WTC11 (cell line): ENCODE measurements at regions not wholly inside any gene's neighbourhood (a gene's known extent, or its start where the extent isn't known, plus 50 kb on each side); places are given as distances from the start of the nearest gene placed in this dataset.

Experiments
- ATAC-seq: fragments of 200-7000 bp; cut with Tn5 transposase; 2 replicates; pipeline ENCODE4 v1.10.0; 2021; ENCODE audit warnings: mild to moderate bottlenecking, moderate library complexity
- CTCF ChIA-PET: fragments of 300-600 bp; sonication (Branson Sonifier 250); formaldehyde crosslinking; loops from one replicate; lab custom pipeline; 2021; ENCODE audit warnings: antibody characterized with exemption; lab: Charles Lee
- POLR2A ChIA-PET: fragments of 350-600 bp; sonication (Branson Sonifier 250); formaldehyde crosslinking; loops from one replicate; lab custom pipeline; 2021; ENCODE audit warnings: antibody characterized with exemption; lab: Charles Lee
- DNase-seq: peaks from one replicate; pipeline ENCODE4 v3.0.0; 2021; ENCODE audit warnings: low spot score
- H3K27ac Mint-ChIP-seq: 2 replicates; pipeline ENCODE4 v1.8.0; 2021; ENCODE audit warnings: mixed read lengths
- H3K27me3 Mint-ChIP-seq: 2 replicates; pipeline ENCODE4 v1.8.0; 2021; ENCODE audit warnings: low read depth, mild to moderate bottlenecking, moderate library complexity, mixed read lengths
- H3K36me3 Mint-ChIP-seq: 2 replicates; pipeline ENCODE4 v1.8.0; 2021; ENCODE audit warnings: mixed read lengths
- H3K4me1 Mint-ChIP-seq: 2 replicates; pipeline ENCODE4 v1.8.0; 2022; ENCODE audit warnings: mixed read lengths
- H3K4me3 Mint-ChIP-seq: 2 replicates; pipeline ENCODE4 v1.8.0; 2021; ENCODE audit warnings: mild to moderate bottlenecking, moderate library complexity, mixed read lengths
- H3K9me3 Mint-ChIP-seq: 2 replicates; pipeline ENCODE4 v1.8.0; 2021; ENCODE audit warnings: mixed read lengths
- FOXK1 ChIP-seq: sonication (generic); formaldehyde crosslinking; IDR thresholded peaks from 2 replicates; pipeline ENCODE4 v1.8.0; 2022; ENCODE audit warnings: mild to moderate bottlenecking, moderate library complexity, missing genetic modification reagents
- GRHL2 ChIP-seq: fragments of 250-450 bp; sonication (Bioruptor Pico); IDR thresholded peaks from 2 replicates; pipeline ENCODE4 v1.8.0; 2022; ENCODE audit warnings: mild to moderate bottlenecking, moderate library complexity; ENCODE audit not compliant: insufficient replicate concordance, severe bottlenecking
- MXD4 ChIP-seq: fragments of 250-450 bp; sonication (Bioruptor Pico); IDR thresholded peaks from 2 replicates; pipeline ENCODE4 v1.8.0; 2021; ENCODE audit warnings: mild to moderate bottlenecking, moderate library complexity, borderline replicate concordance
- NR2C2 ChIP-seq: sonication (generic); formaldehyde crosslinking; IDR thresholded peaks from 2 replicates; pipeline ENCODE4 v1.8.0; 2022; ENCODE audit warnings: mild to moderate bottlenecking, missing genetic modification reagents
- RELA ChIP-seq: sonication (generic); formaldehyde crosslinking; IDR thresholded peaks from 2 replicates; pipeline ENCODE4 v1.8.1; 2022; ENCODE audit warnings: missing genetic modification reagents, mild to moderate bottlenecking, borderline replicate concordance
- TEAD1 ChIP-seq: sonication (generic); formaldehyde crosslinking; IDR thresholded peaks from 2 replicates; pipeline ENCODE4 v1.8.0; 2022; ENCODE audit warnings: mild to moderate bottlenecking, missing genetic modification reagents
- TP53 ChIP-seq: sonication (generic); formaldehyde crosslinking; IDR thresholded peaks from 2 replicates; pipeline ENCODE4 v1.8.1; 2023; ENCODE audit warnings: mild to moderate bottlenecking, missing genetic modification reagents
- ZNF671 ChIP-seq: fragments of 250-450 bp; sonication (Bioruptor Pico); IDR thresholded peaks from 2 replicates; pipeline ENCODE4 v1.8.0; 2021; ENCODE audit warnings: mild to moderate bottlenecking
- TF ChIP-seq, protein P1 (sequence below): fragments of 250-450 bp; sonication (Bioruptor Pico); IDR thresholded peaks from 2 replicates; pipeline ENCODE4 v1.8.0; 2021; ENCODE audit warnings: mild to moderate bottlenecking
- TF ChIP-seq, protein P2 (sequence below): sonication (generic); formaldehyde crosslinking; IDR thresholded peaks from 2 replicates; pipeline ENCODE4 v1.8.1; 2022; ENCODE audit warnings: mild to moderate bottlenecking, moderate library complexity, missing genetic modification reagents
- TF ChIP-seq, protein P3 (sequence below): sonication (generic); formaldehyde crosslinking; IDR thresholded peaks from 2 replicates; pipeline ENCODE4 v1.8.1; 2022; ENCODE audit warnings: low read depth, mild to moderate bottlenecking, moderate library complexity, missing genetic modification reagents, borderline replicate concordance
- TF ChIP-seq, protein P4 (sequence below): sonication (generic); formaldehyde crosslinking; IDR thresholded peaks from 2 replicates; pipeline ENCODE4 v1.8.0; 2022; ENCODE audit warnings: mild to moderate bottlenecking, missing genetic modification reagents
- TF ChIP-seq, protein P5 (sequence below): fragments of 250-450 bp; sonication (Bioruptor Pico); IDR thresholded peaks from 2 replicates; pipeline ENCODE4 v2.1.2; 2022; ENCODE audit warnings: mild to moderate bottlenecking, moderate library complexity
- TF ChIP-seq, protein P6 (sequence below): fragments of 250-450 bp; sonication (Bioruptor Pico); IDR thresholded peaks from 2 replicates; pipeline ENCODE4 v1.9.0; 2021; ENCODE audit warnings: mild to moderate bottlenecking, borderline replicate concordance
- TF ChIP-seq, protein P7 (sequence below): sonication (generic); formaldehyde crosslinking; conservative IDR thresholded peaks from 2 replicates; pipeline ENCODE4 v1.8.1; 2022; ENCODE audit warnings: mild to moderate bottlenecking, missing genetic modification reagents
- TF ChIP-seq, protein P8 (sequence below): fragments of 250-450 bp; sonication (Bioruptor Pico); IDR thresholded peaks from 2 replicates; pipeline ENCODE4 v1.9.0; 2021; ENCODE audit warnings: moderate library complexity, mild to moderate bottlenecking, inconsistent platforms, borderline replicate concordance
- TF ChIP-seq, protein P9 (sequence below): sonication (generic); formaldehyde crosslinking; IDR thresholded peaks from 2 replicates; pipeline ENCODE4 v1.8.1; 2022; ENCODE audit warnings: low read depth, missing genetic modification reagents, borderline replicate concordance

DNA sequence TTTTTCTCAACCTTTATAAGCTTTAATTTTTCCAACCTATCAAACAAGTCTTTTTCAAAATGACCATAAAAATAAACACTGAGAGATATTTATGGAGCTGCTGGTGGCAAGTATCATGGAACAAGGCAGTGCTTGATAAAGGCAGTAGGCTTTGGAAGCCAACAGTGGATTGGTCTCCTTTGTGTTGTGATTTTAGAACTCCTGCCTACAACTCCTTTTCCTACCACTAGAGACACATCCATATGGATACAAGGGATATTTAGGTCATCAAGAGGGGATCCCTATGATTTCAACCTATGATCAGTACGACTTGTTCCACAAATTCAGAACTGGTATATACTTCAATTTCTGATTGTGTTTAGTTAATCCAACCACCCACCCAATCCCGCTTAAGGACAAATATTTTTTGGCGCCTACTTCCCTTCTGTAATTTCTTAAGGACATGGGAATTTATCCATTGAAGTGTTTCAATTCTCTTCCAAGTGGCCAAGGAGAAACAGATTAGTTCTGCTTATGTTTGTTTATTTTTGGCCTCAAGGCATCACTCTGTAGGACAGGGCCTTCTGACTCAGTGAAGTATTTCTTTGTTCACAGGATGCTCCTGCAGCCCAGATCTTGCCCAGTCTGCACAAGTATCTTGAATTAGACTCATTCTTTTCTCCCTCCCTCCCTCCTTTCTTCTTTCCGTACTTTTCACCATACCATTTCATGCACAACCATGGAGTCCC lies 2119.6 kb upstream of the PIK3C3 start (continued):
- TF ChIP-seq, protein P1, sequence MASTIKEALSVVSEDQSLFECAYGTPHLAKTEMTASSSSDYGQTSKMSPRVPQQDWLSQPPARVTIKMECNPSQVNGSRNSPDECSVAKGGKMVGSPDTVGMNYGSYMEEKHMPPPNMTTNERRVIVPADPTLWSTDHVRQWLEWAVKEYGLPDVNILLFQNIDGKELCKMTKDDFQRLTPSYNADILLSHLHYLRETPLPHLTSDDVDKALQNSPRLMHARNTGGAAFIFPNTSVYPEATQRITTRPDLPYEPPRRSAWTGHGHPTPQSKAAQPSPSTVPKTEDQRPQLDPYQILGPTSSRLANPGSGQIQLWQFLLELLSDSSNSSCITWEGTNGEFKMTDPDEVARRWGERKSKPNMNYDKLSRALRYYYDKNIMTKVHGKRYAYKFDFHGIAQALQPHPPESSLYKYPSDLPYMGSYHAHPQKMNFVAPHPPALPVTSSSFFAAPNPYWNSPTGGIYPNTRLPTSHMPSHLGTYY: no peak
- no peak for TF ChIP-seq TP53 (CRISPR knock-in tag)
- no peak for TF ChIP-seq ZNF671 (CRISPR knock-in tag)

DNA sequence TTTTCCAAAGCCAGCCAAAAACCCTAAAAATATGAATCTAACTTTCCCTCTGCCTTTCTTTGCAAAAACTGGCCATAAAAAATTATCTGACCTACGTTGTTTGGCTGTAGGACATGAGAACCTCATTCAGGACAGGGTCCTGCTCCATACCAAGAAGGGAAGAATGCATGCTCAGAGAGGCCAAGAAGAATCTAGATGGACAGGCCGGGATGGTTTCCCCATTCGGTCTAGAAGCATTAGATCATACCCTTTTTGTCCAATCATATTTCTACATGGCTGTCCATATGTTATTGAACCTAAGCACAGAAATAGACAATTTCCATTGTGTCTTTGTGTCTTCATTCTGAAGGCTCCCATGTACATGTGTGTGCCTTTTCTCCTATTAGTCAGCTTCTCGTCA lies 2120.4 kb upstream of the PIK3C3 start:
- DNase-seq (no peak), ATAC-seq (no peak)
- ChIA-PET POLR2A (no interaction called here), CTCF (no interaction called here)
- Mint-ChIP-seq H3K36me3 (no peaks in the 10 kb centered on the region), H3K4me1 (peaks cover 3% of the 10 kb centered on the region; the same call in 1 of the 2 replicates), H3K27me3 (no peaks in the 10 kb centered on the region; the same call in 1 of the 2 replicates), H3K9me3 (no peaks in the 10 kb centered on the region), H3K4me3 (no peak overlapping the region), H3K27ac (no peak overlapping the region)
- TF ChIP-seq, protein P2, sequence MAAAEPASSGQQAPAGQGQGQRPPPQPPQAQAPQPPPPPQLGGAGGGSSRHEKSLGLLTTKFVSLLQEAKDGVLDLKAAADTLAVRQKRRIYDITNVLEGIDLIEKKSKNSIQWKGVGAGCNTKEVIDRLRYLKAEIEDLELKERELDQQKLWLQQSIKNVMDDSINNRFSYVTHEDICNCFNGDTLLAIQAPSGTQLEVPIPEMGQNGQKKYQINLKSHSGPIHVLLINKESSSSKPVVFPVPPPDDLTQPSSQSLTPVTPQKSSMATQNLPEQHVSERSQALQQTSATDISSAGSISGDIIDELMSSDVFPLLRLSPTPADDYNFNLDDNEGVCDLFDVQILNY: no peak
- TF ChIP-seq, protein P3, sequence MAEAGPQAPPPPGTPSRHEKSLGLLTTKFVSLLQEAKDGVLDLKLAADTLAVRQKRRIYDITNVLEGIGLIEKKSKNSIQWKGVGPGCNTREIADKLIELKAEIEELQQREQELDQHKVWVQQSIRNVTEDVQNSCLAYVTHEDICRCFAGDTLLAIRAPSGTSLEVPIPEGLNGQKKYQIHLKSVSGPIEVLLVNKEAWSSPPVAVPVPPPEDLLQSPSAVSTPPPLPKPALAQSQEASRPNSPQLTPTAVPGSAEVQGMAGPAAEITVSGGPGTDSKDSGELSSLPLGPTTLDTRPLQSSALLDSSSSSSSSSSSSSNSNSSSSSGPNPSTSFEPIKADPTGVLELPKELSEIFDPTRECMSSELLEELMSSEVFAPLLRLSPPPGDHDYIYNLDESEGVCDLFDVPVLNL (CRISPR knock-in tag): no peak
- TF ChIP-seq, protein P4, sequence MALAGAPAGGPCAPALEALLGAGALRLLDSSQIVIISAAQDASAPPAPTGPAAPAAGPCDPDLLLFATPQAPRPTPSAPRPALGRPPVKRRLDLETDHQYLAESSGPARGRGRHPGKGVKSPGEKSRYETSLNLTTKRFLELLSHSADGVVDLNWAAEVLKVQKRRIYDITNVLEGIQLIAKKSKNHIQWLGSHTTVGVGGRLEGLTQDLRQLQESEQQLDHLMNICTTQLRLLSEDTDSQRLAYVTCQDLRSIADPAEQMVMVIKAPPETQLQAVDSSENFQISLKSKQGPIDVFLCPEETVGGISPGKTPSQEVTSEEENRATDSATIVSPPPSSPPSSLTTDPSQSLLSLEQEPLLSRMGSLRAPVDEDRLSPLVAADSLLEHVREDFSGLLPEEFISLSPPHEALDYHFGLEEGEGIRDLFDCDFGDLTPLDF (CRISPR knock-in tag): no peak
- TF ChIP-seq, protein P5, sequence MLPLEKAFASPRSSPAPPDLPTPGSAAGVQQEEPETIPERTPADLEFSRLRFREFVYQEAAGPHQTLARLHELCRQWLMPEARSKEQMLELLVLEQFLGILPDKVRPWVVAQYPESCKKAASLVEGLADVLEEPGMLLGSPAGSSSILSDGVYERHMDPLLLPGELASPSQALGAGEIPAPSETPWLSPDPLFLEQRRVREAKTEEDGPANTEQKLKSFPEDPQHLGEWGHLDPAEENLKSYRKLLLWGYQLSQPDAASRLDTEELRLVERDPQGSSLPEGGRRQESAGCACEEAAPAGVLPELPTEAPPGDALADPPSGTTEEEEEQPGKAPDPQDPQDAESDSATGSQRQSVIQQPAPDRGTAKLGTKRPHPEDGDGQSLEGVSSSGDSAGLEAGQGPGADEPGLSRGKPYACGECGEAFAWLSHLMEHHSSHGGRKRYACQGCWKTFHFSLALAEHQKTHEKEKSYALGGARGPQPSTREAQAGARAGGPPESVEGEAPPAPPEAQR (CRISPR knock-in tag): no peak
- TF ChIP-seq, protein P6, sequence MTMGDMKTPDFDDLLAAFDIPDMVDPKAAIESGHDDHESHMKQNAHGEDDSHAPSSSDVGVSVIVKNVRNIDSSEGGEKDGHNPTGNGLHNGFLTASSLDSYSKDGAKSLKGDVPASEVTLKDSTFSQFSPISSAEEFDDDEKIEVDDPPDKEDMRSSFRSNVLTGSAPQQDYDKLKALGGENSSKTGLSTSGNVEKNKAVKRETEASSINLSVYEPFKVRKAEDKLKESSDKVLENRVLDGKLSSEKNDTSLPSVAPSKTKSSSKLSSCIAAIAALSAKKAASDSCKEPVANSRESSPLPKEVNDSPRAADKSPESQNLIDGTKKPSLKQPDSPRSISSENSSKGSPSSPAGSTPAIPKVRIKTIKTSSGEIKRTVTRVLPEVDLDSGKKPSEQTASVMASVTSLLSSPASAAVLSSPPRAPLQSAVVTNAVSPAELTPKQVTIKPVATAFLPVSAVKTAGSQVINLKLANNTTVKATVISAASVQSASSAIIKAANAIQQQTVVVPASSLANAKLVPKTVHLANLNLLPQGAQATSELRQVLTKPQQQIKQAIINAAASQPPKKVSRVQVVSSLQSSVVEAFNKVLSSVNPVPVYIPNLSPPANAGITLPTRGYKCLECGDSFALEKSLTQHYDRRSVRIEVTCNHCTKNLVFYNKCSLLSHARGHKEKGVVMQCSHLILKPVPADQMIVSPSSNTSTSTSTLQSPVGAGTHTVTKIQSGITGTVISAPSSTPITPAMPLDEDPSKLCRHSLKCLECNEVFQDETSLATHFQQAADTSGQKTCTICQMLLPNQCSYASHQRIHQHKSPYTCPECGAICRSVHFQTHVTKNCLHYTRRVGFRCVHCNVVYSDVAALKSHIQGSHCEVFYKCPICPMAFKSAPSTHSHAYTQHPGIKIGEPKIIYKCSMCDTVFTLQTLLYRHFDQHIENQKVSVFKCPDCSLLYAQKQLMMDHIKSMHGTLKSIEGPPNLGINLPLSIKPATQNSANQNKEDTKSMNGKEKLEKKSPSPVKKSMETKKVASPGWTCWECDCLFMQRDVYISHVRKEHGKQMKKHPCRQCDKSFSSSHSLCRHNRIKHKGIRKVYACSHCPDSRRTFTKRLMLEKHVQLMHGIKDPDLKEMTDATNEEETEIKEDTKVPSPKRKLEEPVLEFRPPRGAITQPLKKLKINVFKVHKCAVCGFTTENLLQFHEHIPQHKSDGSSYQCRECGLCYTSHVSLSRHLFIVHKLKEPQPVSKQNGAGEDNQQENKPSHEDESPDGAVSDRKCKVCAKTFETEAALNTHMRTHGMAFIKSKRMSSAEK (CRISPR knock-in tag): no peak
- TF ChIP-seq RELA (CRISPR knock-in tag) (no peak), TP53 (CRISPR knock-in tag) (no peak), NR2C2 (CRISPR knock-in tag) (no peak), MXD4 (CRISPR knock-in tag) (no peak), FOXK1 (CRISPR knock-in tag) (no peak), TEAD1 (no peak), GRHL2 (CRISPR knock-in tag) (no peak)
- TF ChIP-seq, protein P7, sequence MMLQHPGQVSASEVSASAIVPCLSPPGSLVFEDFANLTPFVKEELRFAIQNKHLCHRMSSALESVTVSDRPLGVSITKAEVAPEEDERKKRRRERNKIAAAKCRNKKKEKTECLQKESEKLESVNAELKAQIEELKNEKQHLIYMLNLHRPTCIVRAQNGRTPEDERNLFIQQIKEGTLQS: no peak
- TF ChIP-seq, protein P8, sequence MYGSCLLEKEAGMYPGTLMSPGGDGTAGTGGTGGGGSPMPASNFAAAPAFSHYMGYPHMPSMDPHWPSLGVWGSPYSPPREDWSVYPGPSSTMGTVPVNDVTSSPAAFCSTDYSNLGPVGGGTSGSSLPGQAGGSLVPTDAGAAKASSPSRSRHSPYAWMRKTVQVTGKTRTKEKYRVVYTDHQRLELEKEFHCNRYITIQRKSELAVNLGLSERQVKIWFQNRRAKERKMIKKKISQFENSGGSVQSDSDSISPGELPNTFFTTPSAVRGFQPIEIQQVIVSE: no peak
- TF ChIP-seq, protein P9, sequence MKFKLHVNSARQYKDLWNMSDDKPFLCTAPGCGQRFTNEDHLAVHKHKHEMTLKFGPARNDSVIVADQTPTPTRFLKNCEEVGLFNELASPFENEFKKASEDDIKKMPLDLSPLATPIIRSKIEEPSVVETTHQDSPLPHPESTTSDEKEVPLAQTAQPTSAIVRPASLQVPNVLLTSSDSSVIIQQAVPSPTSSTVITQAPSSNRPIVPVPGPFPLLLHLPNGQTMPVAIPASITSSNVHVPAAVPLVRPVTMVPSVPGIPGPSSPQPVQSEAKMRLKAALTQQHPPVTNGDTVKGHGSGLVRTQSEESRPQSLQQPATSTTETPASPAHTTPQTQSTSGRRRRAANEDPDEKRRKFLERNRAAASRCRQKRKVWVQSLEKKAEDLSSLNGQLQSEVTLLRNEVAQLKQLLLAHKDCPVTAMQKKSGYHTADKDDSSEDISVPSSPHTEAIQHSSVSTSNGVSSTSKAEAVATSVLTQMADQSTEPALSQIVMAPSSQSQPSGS (CRISPR knock-in tag): no peak
